Right cardiac atrium (tissue), 5 donors: ENCODE measurements at regions not wholly inside any gene's neighbourhood (a gene's known extent, or its start where the extent isn't known, plus 50 kb on each side); places are given as distances from the start of the nearest gene placed in this dataset.

ENCODE experiments used
- ATAC-seq, 2 donors: fragments of 200-7000 bp; cut with Tn5 transposase; one replicate each; pipeline versions ENCODE4 v1.8.0 to v1.9.1; 2020; ENCODE audit warnings: moderate library complexity in 2 of 2, mild to moderate bottlenecking in 1 of 2
- DNase-seq, 3 donors: peaks; one replicate each; pipeline ENCODE4 v3.0.0-alpha.2; 2020
- H3K27ac ChIP-seq: one replicate; pipeline ENCODE4 v1.5.1; 2013; ENCODE audit warnings: mild to moderate bottlenecking, low read length, control low read depth, moderate library complexity
- H3K27me3 ChIP-seq: one replicate; pipeline ENCODE4 v1.6.1; 2013; ENCODE audit not compliant: control insufficient read depth, insufficient read depth
- H3K4me1 ChIP-seq: one replicate; pipeline ENCODE4 v1.6.1; 2013; ENCODE audit warnings: low read length; ENCODE audit not compliant: control insufficient read depth, insufficient read depth
- H3K4me3 ChIP-seq: one replicate; pipeline ENCODE4 v1.5.1; 2013; ENCODE audit warnings: low read length, control low read depth
- H3K9me3 ChIP-seq: one replicate; pipeline ENCODE4 v1.6.1; 2013; ENCODE audit warnings: low read length; ENCODE audit not compliant: control insufficient read depth
- WGBS: extraction: QIAGEN DNeasy Blood & Tissue Kit; methylation state at CpG from one replicate; pipeline ENCODE4 v1.1.7; 2013; 5-methylcytosine and 5-hydroxymethylcytosine counted together
- intact Hi-C, 4 donors: fragments of 100-400 bp; cut with DNase I; formaldehyde crosslinking; loops; one replicate each; pipeline versions ENCODE4 v1.11.0 to v1.14.0; 2022 to 2023
- donor health status: healthy with polysubstance abuse.
- donor health status: DM: no; HTN: yes; CAD: no.
- donor health status: DM: no; HTN: no; CAD: no.
- donor health status: DM: no; HTN: yes; CAD: no; lungs with severe emphysema.
- donor health status: DM: yes; HTN: yes; CAD: no.

DNA sequence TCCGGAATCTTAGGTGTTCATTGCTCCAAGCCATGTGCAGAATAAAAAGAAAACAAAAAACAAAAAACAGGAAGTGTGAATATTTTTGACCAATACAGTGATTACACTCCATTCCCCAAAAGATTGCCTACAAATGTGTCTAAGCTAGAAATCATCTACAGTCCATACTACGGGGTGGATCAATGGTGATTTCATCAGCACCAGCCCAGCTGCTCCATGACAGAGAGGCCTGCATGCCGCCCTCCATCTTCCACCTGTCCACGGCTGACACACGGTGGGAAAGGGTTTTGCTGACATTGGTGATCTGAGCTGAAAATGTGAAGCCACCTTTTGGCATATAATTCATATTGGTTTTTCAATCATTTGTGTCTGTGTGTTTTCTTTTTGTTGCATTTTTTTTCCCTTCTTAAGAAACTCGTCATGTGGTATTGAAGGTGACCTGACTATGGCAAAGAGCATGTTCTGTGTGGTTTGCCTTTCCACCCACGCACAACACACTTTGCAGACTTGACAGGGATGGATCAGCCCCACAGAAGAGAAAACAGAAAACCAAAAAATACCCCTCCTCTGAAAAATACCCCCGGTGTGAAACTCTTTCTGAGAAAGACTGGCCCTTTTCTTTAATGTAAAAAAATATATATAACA lies 533.1 kb downstream of the RNF144A start:
- H3K4me1 ChIP-seq = no peaks in the 10 kb centered on the region
- WGBS = 90% methylated on average over 8 of the region's 8 CpGs
- H3K4me3 ChIP-seq = no peak overlapping the region
- H3K9me3 ChIP-seq = no peaks in the 10 kb centered on the region
- intact Hi-C loops = no loop called here
- no peaks in the 10 kb centered on the region for H3K27me3 ChIP-seq
- no peak overlapping the region for H3K27ac ChIP-seq
- ATAC-seq (no peak), DNase-seq (no peak)

DNA sequence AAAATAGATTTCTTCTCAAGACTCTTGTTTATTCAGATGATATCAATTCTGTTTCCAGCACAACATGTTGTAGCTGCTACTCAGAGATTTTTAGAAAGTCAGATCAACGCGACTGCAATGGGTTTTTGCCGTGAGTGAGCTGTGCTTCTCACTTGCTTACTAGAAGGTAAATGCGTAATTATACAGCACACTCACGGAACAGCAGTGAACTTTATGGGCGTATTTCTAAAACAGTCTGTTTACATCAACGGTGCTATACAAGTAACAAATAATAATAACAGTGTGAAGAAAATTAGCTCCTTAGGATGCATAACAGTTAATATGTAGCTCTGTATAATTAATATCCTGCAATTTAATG lies 533.6 kb downstream of the RNF144A start:
- Histone ChIP-seq H3K4me3 (no peak overlapping the region), H3K27ac (no peak overlapping the region), H3K27me3 (no peaks in the 10 kb centered on the region), H3K4me1 (no peaks in the 10 kb centered on the region), H3K9me3 (no peaks in the 10 kb centered on the region)
- intact Hi-C loops = no loop called here
- WGBS = 88% methylated on average over 7 of the region's 7 CpGs
- no peak for ATAC-seq
- no peak for DNase-seq

DNA sequence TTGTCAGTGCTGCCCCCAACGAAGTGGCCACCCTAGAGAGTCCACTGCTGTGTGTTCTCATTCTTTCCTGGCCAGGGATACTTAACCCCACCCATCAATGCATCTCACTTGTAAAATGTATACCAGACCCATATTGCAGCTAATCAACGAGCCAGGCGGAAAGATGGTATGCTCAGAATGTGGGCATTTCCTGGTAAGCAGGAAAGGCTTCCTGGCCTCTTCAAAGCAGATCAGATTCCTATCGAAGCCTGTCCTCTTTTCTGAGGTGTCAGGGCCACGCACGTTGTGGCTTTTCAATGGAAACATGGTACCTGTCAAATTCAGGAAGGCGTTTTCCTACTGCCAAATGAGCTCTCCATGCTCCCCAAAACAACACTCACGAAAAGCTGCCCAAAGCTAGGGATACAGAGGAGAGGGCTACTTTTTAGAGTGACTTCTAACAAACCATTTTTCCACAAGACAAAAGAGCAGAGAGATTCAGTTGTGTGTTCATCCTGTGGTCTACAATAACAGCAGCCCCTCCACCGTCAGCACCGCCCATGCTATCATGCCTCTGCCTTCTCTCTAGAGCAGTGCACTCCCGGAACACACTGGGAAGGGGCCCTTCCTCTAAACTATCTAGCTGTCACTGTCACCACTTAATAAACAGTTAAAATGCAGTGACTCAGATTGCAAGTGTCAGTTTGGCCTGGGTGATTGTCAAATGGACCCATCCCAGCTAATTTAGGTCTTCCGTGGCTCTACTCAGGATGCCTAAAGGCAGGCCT lies 535.1 kb downstream of the RNF144A start:
- 64% methylated on average over 12 of the region's 12 CpGs for WGBS
- no peaks in the 10 kb centered on the region for H3K4me1 ChIP-seq
- no peaks in the 10 kb centered on the region for H3K9me3 ChIP-seq
- no peak overlapping the region for H3K27ac ChIP-seq
- ATAC-seq = no peak
- DNase-seq = no peak
- no peaks in the 10 kb centered on the region for H3K27me3 ChIP-seq
- no peak overlapping the region for H3K4me3 ChIP-seq
- intact Hi-C loops = no loop called here

DNA sequence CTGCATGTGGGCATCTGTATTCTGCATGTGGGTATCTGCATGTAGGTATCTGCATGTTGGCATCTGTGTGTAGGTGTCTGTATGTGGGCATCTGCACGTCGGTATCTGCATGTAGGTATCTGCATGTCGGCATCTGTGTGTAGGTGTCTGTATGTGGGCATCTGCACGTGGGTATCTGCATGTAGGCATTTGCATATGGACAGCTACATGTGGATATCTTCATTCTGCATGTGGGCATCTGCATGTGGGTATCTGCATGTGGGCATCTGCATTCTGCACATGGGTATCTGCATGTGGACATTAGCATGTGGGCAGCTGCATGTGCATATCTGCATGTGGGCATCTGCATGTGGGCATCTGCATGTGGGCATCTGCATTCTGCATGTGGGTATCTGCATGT lies 537.4 kb downstream of the RNF144A start:
- no peaks in the 10 kb centered on the region for H3K27me3 ChIP-seq
- H3K27ac ChIP-seq = no peak overlapping the region
- ATAC-seq (no peak), DNase-seq (no peak)
- no peaks in the 10 kb centered on the region for H3K4me1 ChIP-seq
- H3K4me3 ChIP-seq = no peak overlapping the region
- no peaks in the 10 kb centered on the region for H3K9me3 ChIP-seq
- 94% methylated on average over 4 of the region's 4 CpGs for whole genome bisulfite sequencing
- intact Hi-C loops = no loop called here

DNA sequence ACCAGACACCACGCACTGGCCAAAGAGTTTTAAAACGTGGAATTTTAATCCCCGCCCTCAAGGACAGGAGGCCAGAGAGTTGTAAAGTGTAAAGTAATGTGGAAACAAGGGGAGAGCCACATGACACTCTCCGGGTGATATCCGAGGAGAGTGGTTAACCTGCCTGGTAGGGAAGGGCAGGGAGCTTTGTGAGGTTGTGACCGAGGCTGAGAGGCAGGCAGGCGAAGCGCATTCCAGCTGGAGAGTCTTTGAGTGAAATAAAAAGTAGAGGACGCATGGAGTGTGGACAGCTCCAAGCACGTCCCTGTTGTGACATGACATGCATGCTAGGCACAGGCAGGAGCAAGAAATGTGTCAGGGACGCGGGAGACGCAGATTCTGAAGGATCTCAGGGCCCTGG lies 539.5 kb downstream of the RNF144A start:
- Histone ChIP-seq H3K27me3 (no peaks in the 10 kb centered on the region), H3K27ac (no peak overlapping the region), H3K4me1 (no peaks in the 10 kb centered on the region), H3K9me3 (no peaks in the 10 kb centered on the region), H3K4me3 (no peak overlapping the region)
- peak; percentile 32 to 54 for ATAC-seq
- intact Hi-C loops = no loop called here
- DNase-seq = peak in 1 of 3 donors; percentile 37
- WGBS = 40% methylated on average over 13 of the region's 13 CpGs

DNA sequence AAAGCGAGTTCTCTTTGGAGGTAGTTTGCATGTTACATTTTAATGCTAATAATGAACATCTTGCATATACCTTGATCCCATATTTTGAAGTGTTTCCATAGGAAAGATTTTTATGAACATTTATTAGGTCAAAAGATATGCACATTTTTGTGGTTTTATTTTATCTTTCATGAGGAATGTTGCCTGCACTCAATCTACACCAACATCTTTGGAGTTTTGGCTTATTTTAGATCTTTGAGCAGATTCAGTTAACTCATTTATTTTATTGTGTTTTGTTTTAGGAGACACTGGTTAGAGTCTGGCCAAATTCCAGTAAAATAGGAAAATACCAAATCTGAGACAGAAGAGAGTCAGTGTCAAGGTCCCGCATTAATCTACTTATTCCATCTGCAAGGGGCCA lies 540.9 kb downstream of the RNF144A start:
- DNase-seq (no peak), ATAC-seq (no peak)
- Histone ChIP-seq H3K4me1 (no peaks in the 10 kb centered on the region), H3K27me3 (no peaks in the 10 kb centered on the region), H3K9me3 (no peaks in the 10 kb centered on the region), H3K27ac (no peak overlapping the region), H3K4me3 (no peak overlapping the region)
- intact Hi-C loops = no loop called here
- 96% methylated on average over 2 of the region's 2 CpGs for WGBS

DNA sequence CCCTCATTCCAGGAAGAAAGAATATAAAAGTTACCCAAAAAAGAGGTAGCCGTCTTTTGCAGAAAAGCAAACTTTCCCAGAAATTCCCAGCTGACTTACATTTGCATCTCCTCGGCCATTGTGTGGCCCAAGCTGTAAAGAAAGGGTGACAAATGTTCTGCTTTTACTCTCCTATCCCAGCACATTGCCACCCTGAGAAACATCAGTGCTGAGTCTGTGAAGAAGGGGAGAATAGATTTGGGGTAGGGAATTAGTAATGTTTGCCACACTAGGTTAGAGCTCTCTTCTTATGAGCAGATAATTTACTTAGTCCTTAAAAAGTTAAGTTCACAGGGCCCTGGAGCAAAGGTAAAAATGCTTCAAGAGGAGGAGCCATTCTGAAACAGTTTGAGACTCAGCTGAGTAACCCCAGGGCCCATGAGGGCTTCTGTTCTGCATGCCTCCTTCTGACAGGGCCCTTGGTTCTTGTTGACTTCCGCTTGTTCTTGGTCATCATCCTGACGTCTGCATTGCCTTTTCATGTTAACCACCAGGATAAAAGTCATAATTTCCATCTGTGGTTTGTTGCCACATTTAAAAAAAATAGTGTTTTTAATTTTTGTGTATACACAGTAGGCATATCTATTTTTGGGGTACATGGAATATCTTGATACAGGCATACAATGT lies 550.7 kb downstream of the RNF144A start:
- Histone ChIP-seq H3K27me3 (peaks cover 3% of the 10 kb centered on the region), H3K4me3 (no peak overlapping the region), H3K4me1 (no peaks in the 10 kb centered on the region), H3K27ac (no peak overlapping the region), H3K9me3 (no peaks in the 10 kb centered on the region)
- no peak for DNase-seq
- ATAC-seq = no peak
- intact Hi-C loops = no loop called here
- 88% methylated on average over 4 of the region's 4 CpGs for WGBS

DNA sequence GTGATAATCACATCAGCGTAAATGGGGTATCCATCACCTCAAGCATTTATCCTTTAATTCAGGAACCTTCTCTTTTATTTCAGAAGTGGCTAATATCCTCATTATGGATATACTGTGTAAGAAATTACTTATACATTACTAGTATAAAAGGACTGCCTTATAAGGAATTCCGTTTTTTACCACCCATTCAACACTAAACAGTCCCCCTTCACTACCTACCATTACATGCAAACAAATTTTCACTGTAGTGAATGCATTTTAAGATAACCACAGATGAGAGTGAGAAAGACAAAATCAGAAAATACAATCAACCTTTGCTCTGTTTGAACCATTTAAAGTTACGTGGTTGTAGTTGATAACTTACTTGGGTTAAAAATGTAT lies 551.2 kb downstream of the RNF144A start:
- no peak overlapping the region for H3K27ac ChIP-seq
- DNase-seq (no peak), ATAC-seq (no peak)
- intact Hi-C loops = no loop called here
- H3K4me1 ChIP-seq = no peaks in the 10 kb centered on the region
- H3K9me3 ChIP-seq = no peaks in the 10 kb centered on the region
- peaks cover 3% of the 10 kb centered on the region for H3K27me3 ChIP-seq
- H3K4me3 ChIP-seq = no peak overlapping the region
- WGBS = 93% methylated on average over 3 of the region's 3 CpGs

DNA sequence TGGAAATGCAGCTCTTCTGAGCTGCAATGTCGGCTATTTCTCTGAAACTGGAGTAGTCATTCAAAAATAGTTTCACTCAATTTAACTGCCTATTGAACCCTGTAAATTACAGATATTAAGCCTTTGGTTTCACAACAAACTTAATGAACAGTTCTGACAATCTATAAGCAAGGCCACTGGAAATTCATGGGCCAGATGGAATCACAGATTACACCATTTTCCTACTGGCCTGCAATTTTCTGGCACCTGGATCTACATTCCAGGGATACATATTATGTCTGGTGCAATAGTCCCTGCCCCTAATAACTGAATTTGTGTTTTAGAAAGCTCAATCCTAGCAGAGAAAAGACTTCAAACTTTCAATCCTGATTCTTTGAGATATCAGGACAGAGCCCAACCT lies 551.7 kb downstream of the RNF144A start:
- Histone ChIP-seq H3K27ac (no peak overlapping the region), H3K27me3 (peaks cover 3% of the 10 kb centered on the region), H3K4me3 (no peak overlapping the region), H3K4me1 (no peaks in the 10 kb centered on the region), H3K9me3 (no peaks in the 10 kb centered on the region)
- ATAC-seq (no peak), DNase-seq (no peak)
- 88% methylated on average over 1 of the region's 1 CpG for WGBS
- intact Hi-C loops = no loop called here

DNA sequence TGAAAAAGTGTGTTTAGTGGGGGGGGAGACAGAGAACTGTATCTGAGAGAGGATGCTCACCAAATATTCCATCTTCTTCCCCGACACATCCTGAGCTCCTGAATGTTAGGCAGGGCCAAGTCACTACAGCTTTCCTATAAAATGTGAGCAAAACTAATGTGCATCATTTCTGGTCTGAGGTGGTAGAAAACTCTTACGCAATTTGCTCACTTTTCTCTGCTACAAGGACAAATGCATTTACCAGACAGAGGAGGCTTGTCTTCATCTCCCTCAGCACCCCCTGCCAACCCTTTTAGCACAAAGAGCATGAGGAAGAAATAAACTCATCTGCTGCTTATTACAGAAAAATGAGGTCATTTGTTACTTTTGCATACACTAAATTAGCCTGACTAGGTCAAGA lies 554.0 kb downstream of the RNF144A start:
- WGBS = 95% methylated on average over 2 of the region's 2 CpGs
- ATAC-seq (no peak), DNase-seq (no peak)
- Histone ChIP-seq H3K27ac (no peak overlapping the region), H3K4me1 (no peaks in the 10 kb centered on the region), H3K9me3 (no peaks in the 10 kb centered on the region), H3K4me3 (no peak overlapping the region), H3K27me3 (peaks cover 3% of the 10 kb centered on the region)
- intact Hi-C loops = no loop called here

DNA sequence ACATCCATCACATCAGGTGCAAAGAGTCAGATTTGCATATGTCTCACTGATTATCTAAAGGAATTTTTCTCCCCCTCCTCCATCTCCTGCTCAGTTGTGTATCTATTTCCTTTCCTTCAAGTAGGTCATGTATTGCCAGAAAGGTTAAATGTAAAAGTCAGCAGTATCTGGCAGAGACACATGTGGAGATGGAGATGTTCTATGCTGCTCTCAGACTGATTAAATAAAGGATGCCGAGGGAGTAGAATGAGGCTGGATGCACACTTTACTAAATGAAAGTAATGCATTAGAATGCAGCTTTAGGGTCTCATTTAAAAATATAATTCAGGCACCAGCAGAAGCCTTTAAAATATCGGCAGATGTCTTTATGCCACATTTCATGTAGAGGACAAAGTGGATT lies 555.3 kb downstream of the RNF144A start:
- ATAC-seq (no peak), DNase-seq (no peak)
- no peaks in the 10 kb centered on the region for H3K4me1 ChIP-seq
- H3K27me3 ChIP-seq = peaks cover 3% of the 10 kb centered on the region
- no peak overlapping the region for H3K27ac ChIP-seq
- intact Hi-C loops = no loop called here
- whole genome bisulfite sequencing = 73% methylated on average over 2 of the region's 2 CpGs
- H3K4me3 ChIP-seq = no peak overlapping the region
- H3K9me3 ChIP-seq = no peaks in the 10 kb centered on the region
